ENCODE measurements at regions not wholly inside any gene's neighbourhood (a gene's known extent, or its start where the extent isn't known, plus 50 kb on each side); places are given as distances from the start of the nearest gene placed in this dataset.
A peak's percentile ranks its signal among the peaks of the same experiment; 100 is the strongest.

DNA sequence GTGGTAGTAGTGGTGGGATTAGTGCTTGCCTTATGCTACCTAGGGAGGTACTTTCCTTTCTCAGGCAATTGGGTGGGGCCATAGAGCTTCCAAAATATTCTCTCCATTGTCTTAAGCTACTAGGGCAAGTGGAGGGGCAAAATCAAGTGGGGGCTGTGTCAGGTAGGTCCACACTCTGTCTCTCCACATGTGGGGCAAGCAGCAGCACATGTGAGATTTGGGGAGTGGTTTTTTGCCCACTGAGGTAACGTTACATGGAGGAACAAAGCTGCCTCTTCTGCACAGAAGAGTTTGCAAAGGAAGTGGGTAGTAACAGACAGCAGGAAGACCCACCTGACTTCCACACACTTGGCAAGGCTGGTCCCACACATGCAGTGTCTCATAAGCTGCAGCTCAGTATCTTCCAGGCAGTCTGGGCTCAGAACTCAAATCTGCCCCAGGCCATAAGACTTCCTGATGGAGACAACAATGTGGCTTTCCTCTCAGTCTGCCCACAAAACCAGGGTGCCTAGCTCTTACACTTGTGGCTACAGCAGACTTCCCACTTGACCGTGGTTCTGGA is 1581.5 kb upstream of the PCDH20 start:
- DNase-seq, result no peak

DNA sequence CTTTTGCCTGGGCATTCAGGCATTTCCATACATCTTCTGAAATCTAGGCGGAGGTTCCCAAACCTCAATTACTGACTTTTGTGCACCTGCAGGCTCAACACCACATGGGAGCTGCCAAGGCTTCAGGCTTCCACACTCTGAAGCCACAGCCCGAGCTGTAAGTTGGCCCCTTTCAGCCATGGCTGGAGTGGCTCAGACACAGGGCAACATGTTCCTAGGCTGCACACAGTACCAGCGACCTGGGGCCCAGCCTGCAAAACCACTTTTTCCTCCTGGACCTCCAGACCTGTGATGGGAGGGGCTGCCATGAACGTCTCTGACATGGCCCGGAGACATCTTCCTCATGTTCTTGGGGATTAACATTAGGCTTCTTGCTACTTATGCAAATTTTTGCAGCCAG is 1558.2 kb upstream of the PCDH20 start:
- no peak for DNase-seq

DNA sequence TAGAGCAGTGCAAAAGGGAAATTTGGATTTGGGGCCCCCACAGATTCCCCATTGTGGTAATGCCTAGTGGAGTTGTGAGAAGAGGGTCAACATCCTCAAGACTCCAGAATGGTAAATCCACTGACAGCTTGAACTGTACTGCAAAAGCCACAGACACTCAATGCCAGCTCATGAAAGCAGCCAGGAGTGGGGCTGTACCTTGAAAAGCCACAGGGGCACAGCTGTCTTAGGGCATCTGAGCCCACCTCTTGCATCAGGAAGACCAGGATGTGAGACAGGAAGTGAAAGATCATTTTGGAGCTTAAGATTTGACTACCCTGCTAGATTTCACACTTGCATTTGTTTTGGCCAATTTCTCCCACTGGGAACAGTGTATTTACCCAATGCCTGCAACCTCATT is 1548.9 kb upstream of the PCDH20 start:
- no peak for DNase-seq

DNA sequence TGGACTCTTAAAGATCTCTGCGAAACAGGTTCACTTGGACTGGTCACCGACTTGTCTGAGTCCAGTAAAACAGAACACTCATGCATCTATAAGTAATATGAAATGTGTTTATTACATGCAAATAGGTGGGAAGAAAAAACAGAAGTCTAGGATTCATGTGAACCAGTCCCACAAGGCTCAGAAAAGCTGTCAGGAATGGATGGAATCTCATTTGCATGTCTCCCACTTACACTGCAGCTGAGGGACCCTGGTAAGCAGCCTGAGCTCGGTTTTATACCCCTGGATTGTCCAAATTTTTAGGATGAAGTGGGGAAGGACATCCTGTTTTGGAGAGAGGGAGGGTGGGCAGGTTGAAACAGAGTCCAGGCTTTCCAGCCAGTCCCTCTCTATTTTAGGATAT is 1545.1 kb upstream of the PCDH20 start:
- no peak for DNase-seq

DNA sequence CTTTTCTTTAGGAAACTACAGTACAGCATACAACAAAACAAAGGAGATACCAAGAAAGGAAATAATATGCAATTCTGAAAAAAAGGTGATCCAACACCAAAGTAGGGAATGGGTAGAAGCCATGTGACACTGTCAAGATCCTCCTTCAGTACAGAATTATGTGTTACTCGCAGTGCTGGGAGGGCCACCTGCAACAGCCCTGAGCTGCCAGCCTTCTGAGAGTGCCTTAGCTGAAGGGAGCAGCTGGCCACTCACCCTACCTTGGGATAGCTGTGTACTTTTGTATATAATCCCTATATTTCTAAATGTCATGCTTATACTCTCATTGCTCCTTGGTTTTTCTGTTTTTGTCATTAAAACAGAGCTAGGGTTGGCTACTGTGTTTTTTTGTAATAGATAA is 1518.2 kb upstream of the PCDH20 start:
- DNase-seq, result no peak

DNA sequence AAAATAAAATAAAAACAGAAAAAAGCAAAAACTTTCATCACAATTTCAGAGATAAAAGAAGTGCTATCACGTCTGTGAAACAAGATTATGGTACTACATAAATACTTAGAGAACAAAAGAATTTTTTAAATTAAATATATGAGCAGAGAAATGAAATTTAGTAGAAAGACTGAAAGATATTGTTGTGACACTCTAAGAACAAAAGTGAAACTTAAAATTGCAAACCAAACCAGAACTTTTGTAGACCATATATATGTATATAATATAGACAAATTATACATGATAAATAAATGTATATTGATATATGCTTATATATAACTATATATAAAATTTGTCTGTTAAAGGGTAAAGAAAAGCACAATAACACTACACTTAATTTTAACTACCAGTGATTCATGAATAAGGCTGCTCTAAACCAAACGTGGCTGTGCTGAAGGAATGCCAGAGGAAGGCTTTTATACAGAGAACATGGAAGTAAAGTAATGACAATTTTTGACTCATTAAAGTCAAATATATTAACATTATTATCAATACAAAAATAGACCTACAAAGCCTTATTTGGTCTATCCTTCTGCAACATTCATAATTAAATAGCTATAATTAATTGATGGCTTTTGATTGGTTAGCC is 1516.7 kb upstream of the PCDH20 start:
- no peak for DNase-seq

DNA sequence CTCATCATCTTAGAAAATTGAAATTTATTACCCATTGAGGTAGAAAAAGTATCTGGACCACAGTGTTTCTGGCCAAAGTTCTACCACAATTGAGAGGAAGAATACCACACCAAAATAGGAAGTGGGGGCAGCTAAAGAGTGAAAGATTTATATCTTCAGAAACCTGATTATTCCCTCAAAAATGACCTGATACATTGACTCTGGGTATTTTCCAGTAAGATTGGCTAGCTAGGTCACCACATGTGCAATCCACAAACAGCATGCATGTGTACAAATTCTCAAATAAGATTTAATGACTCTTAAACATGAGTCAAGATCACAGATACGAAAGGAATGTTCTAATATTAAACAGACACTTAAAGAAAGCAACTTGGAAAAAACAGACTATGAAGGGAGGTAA is 1516.2 kb upstream of the PCDH20 start:
- no peak for DNase-seq

DNA sequence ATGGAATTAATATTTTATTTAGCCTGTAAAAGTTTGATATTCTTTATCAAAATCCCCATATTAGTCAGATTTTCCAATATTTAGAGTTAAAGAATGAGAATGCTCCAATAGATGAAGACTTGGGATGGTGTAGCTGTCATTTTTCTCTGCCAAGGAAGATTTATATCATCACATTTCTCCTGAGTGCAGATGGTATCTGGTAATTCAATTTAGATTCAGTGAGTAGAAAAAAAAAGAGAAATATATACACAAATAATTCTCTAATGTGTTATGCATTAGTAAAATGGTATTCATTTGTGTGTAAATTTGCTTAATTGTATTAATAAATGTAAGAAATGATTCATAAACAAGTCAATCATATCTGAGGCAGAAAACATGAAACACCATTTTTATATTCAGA is 1508.7 kb upstream of the PCDH20 start:
- no peak for DNase-seq

DNA sequence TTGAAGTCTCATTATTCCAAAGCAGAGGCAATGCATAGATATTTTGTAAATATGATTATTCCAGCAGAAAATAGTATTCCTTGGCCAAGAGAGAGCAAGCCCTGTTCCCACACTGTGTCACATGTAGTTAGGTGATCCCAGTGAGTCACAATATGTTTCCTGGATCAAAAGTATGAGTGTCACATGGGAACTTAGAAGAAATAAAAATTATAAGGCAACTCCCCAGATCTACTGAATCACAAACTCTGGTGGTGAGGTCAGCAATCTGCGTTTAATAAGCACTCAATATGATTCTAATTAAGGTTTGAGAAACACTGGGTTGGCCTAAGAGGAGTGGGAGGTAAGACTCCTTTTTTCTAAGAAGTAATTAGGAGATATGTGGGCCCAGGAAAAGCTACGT is 1504.5 kb upstream of the PCDH20 start:
- no peak for DNase-seq

DNA sequence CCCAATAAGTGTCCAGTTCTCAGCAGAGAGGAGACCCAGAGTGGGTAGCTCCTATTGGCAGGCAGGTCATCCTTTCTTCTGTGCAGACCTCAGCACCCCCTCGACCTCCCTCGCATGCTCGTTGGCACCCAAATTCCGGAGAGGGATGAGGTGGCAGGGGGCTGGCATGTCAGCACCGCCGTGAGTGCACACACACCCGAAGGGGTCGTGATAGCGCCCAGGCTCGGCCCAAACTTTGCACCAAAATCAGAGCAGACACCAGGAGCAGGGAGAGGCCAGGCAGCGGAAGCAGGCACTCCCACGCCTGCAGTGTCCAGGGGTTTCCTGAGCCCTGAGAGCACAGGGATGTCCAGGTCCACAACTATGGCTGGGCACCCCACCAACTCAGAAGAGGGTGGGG is 1503.8 kb upstream of the PCDH20 start:
- no peak for DNase-seq

DNA sequence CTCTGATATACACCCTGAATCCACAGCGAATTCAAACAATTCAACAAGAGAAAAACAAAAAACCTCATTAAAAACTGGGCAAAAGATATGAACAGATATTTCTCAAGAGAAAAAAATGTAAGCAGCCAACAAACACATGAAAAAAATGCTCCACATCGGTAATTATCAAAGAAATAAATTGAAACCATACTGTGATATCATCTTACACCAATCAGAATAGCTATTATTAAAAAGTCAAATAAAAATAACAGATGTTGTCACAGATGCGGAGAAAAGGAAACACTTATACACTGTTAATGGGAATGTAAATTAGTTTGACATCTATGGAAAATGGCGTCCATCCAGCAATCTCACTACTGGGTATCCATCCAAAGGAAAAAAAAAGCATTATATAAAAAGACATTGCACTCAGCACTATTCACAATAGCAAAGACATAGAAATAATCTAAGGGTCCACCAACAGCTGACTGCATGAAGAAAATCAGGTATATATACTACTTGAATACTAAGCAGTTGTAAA is 1495.0 kb upstream of the PCDH20 start:
- no peak for DNase-seq

DNA sequence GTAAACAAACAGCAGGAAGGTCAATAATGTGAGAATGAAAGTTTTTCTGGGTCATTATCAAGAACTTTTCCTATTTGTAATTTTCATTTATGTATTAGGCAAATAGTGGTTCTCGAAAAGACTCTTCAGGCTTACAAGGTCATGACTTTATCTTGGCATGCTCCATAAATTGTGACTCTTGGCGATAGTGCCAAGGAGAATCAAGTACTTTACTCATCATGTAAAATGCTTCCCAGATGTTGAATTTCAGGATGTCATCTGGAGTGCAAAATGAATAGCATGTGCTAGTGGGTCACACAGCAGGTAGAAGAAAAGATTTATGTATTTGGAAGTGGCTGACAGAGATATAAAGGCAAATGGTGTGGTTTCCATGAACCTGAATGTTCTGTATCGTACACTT is 1492.7 kb upstream of the PCDH20 start:
- no peak for DNase-seq

DNA sequence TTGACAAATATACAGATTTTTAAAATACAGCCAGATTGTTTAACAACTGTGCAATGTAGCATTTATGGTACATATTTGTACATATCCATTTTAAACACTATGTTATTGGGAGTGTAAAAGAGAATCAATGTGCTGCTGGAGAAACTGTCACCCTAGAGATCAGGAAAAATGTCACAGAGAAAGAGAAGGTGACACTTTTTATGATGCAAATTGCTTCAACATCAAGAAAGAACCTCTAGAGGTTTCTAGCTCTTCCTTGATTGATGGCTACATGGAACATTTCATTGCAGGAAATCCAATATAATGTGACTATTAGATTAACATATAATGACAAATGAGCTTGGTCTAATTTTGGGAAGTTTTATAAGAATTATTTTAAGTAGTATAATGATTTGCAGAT is 1491.2 kb upstream of the PCDH20 start:
- no peak for DNase-seq

DNA sequence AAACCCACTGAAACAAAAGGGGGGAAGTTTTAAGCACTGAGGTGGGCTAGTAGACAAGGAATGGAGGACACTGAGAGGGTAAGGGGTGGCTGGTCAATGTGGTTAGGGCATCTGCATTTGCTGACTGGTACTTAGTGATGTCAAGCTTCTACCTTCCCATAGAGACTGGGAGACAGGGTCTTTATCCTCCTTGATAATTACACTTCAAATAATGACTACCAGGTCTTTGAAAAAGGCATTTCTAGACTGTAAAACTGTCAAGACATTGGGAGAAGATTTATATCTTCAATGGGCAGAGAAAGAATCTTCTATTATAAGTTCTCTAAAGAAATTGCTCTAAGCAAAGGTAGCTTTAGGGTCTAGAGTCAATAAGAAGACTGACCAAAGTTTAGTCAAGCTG is 1490.8 kb upstream of the PCDH20 start:
- no peak for DNase-seq

DNA sequence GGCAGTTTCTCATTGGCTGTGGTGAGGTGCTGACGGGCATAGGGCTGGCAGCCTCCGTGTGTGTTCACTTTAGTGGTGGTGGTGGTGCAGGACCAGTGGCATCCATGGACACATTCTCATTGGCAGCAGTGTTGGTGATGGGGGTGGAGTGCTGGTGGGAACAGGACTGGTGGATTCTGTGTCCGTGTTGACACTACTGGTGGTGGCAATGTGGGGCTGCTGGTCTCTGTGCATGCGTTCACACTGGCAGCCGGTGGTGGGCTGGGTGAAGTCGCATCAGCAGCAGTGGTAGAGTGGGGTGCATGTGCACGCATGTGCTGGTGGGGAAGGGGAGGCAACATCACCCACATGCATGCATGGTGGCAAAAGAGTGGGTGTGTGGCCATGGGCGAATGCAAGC is 1471.4 kb upstream of the PCDH20 start:
- no peak for DNase-seq

DNA sequence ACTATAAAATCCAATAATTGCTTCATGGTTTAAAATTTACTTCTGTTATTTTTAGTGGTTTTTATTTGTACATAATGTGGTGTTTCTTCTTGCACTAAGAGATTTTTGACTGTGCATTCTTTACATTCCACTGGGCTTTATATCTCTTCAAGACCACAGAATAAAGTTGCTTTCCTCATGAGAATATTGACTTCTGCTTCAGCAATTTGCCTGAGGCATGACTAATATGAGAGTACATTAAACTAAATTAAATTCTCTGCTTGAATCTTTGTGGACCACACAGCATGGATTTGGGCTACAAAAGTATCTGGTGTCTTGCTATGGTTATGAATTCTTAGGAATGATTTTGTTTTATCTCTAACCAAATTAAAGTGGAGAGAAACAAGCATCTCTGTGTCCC is 1463.4 kb upstream of the PCDH20 start:
- no peak for DNase-seq

DNA sequence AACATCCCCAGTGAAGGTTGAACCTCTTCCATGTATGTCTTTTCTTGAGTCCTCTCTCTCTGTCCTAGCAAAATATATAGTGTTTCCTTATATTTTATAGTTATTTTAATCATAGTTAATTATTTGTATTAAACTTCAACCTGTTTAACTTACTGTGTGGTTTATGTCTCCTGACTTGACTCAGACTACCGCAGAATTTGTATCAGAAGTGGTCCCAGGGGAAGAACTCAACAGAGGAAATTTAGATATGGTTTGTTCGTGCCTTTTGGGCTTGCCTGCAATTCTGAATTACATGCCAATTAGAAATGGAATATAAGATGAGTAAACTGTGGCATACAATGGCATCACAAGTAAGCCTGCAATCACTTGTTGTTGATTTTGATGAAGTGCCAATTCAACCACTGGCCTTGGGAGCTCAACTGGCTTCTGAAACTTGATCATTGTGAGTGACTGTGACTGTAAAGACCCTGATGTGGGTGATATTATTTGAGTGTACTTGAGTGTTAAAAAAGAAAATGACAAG is 1459.5 kb upstream of the PCDH20 start:
- peak; percentile 10 for DNase-seq

DNA sequence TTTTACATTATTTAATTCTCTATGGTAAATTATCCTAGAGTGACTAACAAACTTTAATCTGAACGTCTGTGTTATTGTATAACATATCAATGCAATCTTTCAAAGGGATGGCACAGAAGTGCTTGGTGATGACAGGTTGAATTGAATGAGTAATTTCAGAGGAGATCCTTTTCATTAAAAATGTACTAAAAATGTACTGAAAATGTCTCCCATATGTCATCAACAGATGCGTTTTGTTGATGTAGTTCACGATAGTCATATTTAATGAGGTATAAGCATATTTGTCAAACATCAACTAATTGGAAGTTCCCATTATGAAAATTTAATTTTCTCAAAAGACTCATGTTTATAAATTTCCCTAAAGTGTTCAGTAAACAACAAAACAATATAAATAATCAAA is 1434.7 kb upstream of the PCDH20 start:
- no peak for DNase-seq

DNA sequence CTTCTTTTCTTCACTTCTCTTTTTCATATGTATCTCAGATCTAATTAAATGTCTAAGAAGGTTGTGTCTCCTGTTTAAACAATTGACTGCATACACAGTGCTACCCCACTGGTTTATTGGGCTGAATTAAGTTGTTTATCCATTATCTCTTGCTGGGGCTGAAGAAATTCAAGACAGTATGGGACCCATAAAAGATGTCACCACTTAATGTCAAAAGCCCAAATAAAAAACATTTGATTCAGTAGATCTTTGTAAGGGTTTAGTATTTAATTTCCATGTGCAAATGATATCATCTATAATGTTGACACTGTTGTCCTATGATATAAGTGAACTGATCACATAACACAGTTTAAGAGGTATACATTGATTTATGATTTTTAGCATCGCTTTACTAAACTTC is 1431.9 kb upstream of the PCDH20 start:
- no peak for DNase-seq

DNA sequence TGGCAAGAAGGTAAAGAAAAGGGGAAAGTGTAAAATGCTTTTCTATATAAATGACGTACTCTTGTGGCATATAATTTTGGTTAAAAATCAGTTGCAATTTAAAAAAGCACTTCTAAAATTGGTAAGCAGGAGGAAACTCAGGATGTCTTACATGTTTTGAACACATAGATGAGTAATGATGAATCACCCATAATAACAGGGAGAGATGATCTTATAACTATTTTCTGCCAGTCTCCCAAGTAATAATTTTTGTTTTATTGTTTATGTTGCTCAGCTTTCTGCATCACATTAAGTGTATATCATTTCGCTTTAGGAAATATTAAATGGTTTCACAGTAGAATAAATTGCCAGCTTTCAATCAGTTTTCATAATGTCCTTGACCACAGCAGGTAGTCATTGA is 1430.7 kb upstream of the PCDH20 start:
- DNase-seq, result no peak

DNA sequence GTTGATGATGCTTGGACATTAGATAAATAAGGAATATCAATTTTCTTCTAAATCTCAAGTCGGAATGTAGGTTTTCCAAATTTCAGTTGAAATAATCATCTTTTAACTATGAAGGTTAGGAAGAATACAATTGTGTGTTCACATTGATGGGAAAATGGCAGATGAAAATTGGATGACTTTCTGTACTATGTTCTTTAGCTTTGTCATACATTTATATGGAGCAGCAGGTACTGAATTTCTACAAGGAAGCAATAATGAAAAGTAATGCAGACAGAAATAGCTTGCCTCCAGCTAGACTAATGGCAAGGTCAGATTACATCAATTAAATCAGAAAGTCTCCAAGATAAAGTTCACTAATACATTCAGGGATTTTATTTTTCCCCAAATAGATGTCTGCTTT is 1423.7 kb upstream of the PCDH20 start:
- DNase-seq, result no peak

DNA sequence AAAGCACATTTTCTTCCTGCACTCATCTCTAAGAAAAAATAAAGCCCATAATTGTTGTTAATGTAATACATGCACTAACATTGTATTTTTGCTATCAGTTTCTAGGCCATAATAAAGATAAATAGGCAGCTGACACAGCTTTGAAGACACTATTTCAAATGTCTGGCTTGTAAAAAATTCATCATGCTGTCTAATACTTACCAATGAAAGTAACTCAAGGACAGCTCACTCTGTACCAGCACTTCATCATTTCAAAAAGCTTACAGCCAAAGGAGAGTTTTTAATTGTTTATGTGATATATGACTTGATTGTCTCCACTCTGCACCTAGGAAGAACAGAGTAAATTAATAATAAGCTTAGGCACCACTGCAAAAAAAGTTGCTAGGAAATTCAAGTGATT is 1423.3 kb upstream of the PCDH20 start:
- no peak for DNase-seq

DNA sequence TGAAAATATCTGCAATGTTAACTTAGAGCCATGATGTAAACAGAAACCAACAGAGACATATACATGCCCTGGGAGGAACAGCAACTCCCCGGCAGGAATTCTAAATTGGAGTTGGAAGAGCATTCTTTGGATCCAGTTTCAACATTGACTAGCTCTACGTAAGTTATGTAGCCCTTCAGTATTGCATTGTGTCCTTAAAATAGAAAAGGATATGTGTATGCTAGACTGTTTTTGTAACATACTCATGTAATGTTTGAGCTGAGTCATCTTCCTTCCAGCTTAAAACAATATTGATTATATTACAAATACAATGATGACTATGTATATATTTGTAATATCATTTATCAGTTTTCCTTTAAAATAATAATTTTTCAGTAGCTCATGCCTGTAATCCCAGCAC is 1422.2 kb upstream of the PCDH20 start:
- DNase-seq, result no peak

DNA sequence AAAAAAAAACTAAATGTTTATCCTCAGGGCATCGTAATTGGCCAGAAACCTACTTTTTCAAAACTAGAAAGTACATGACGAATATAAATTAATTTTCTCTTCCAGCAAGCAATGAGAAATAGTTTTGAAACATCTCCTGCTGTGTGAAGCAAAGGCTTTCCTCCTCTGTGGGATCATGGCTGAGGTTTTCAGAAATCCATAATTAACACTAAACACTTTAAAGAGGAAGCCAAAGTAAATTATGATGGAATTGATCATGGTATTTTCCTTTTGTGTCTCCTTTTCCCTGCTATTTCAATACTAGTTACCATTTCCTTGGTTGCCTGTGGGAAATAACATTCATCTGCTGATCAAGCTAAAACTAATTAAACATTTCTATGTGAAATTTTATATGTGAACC is 1413.8 kb upstream of the PCDH20 start:
- no peak for DNase-seq

DNA sequence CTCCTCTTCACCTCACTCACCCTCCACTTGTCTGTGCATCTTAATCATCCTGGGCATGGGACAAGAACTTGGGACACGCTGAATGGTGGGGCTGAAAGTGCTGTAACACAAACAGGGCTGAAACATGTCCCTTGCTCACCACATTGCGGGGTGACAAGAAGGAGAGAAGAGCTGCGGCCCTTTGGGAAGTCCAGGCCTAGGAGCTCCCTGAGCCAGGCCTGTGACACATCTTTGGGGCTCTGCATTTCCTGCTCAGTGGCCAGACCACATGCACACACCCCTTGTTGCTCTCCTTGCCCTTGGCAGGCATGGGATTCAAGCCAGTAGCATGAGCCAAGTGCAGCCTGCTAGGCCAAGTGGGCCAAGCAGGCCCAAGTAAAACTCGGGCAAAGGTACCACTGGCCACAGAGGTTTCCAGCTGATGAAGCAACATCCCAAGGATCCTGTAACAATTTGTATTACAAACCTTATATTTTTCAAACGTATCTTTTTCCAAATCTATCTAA is 1384.3 kb upstream of the PCDH20 start:
- DNase-seq, result no peak
